Kidney epithelial cell (primary cell): ENCODE measurements at regions not wholly inside any gene's neighbourhood (a gene's known extent, or its start where the extent isn't known, plus 50 kb on each side); places are given as distances from the start of the nearest gene placed in this dataset.

Experiments used
- DNase-seq: peaks from one replicate; pipeline ENCODE4 v3.0.0-alpha.2; 2010; ENCODE audit warnings: low read depth
- H3K27me3 ChIP-seq: 2 replicates; pipeline ENCODE4 v1.6.0; 2011; ENCODE audit warnings: low read length; ENCODE audit not compliant: control insufficient read depth, insufficient read depth
- H3K36me3 ChIP-seq: 2 replicates; pipeline ENCODE4 v1.5.1; 2011; ENCODE audit warnings: low read length; ENCODE audit not compliant: control insufficient read depth, insufficient read depth
- H3K4me3 ChIP-seq: 2 replicates; pipeline ENCODE4 v1.5.1; 2011; ENCODE audit warnings: low read depth, mild to moderate bottlenecking, control low read depth, low read length
- CTCF ChIP-seq: IDR thresholded peaks from 2 replicates; pipeline ENCODE4 v1.5.1; 2011; ENCODE audit warnings: mild to moderate bottlenecking, moderate library complexity, low read length, control low read depth, inconsistent platforms; ENCODE audit not compliant: insufficient read depth, poor library complexity, severe bottlenecking

GRCh38 chr7:116443646-116444045 lies 55.9 kb upstream of the CAV2 start:
- no peak for DNase-seq
- no peak for TF ChIP-seq CTCF

DNA sequence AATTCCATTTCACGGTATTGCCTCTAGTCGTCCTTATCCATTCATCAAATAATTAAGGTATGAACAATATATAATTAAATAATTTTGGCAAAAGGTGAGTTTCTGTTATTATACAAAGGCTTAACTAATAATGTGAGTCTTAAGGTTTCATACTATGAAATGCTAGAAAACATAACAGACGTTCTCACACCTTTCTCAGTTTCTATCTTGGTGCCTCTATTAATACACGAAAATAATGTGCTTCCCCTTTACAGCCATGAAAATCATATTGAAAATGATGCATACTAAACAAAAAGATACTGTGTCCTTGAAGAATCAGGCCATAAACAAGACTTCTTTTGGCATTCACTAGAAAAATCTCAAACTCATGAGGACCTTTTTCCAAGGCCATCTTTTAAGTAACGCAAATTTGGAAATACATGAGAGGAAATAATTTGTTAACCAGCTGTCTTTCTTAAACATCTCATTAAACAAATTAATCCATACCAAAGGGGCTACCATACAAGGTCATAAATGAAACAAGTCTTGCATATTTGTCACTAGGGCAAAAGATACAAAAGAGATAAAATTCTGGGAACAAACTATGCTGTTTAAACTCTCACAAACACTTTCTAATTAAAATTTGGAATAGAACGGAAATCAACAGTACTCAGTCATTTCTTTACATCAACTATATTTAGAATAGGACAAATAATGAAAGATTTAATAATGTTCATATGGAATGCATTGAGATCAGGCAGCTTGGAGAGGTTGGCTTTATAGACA lies 53.9 kb upstream of the CAV2 start:
- Histone ChIP-seq H3K4me3 (no peak overlapping the region), H3K36me3 (no peaks in the 10 kb centered on the region), H3K27me3 (no peaks in the 10 kb centered on the region)
- TF ChIP-seq CTCF, result no peak
- no peak for DNase-seq

More at GRCh38 chr7:116443646-116444045, 55.9 kb upstream of the CAV2 start:
- H3K27me3 ChIP-seq, result no peaks in the 10 kb centered on the region
- no peaks in the 10 kb centered on the region for H3K36me3 ChIP-seq
- no peak overlapping the region for H3K4me3 ChIP-seq

DNA sequence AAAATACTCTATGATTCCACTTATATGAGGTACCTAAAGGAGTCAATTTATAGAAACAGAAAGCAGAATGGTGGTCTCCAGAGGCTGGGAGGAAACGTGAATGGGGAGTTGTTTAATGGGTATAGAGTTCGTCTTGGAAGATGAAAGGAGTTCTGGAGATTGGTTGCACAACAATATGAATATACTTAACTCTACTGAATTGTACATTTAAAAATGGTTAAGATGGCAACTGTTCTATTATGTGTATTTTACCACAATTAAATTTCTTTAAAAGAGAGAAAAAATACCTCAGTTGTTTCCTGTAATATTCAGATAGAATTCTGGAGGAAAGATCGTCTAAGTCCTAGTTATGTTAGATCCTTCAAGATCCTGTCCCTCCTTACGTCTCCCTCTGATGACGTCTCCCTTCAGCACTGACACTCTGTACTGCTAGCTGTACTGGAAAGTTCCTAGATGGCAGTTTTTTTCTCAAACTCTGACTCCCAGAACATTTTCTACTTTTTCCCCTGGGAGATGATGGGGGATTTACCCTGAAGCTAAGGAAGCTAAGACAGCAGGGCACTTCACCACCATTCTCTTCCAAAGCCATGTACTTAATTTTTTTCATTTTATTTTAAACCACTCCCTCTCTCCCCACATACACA lies 53.2 kb upstream of the CAV2 start:
- no peak for TF ChIP-seq CTCF
- no peak for DNase-seq

DNA sequence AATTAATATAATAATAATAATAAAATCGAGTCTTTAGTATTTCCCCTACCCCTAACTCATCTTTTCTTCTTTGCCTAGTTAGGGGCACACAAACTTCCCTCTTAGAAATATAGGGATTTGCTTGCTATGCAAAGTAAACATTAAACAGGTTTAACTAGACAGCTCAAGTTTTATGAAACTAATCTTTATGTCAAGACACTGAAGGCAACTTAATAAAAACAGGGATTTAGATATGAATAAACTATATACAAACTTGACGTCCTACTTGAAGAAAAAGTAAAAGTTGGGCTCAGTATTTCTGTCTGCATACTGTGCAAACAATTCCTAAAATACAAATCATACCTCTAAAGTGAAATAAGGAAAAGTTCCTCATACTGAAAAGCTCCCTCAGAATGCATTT lies 52.1 kb upstream of the CAV2 start:
- DNase-seq, result no peak
- no peak for TF ChIP-seq CTCF
- Histone ChIP-seq H3K4me3 (no peak overlapping the region), H3K36me3 (no peaks in the 10 kb centered on the region), H3K27me3 (no peaks in the 10 kb centered on the region)

More for the DNA sequence above, 53.2 kb upstream of the CAV2 start:
- no peaks in the 10 kb centered on the region for H3K27me3 ChIP-seq
- H3K36me3 ChIP-seq, result no peaks in the 10 kb centered on the region
- H3K4me3 ChIP-seq, result no peak overlapping the region

- Histone ChIP-seq H3K27me3 (no peaks in the 10 kb centered on the region), H3K4me3 (no peak overlapping the region), H3K36me3 (no peaks in the 10 kb centered on the region)
- DNase-seq, result no peak
- TF ChIP-seq CTCF, result no peak
Observed at GRCh38 chr7:116447966-116448839, 51.3 kb upstream of the CAV2 start.
